GM12801 (cell line): ENCODE measurements at regions not wholly inside any gene's neighbourhood (a gene's known extent, or its start where the extent isn't known, plus 50 kb on each side); places are given as distances from the start of the nearest gene placed in this dataset.

ENCODE experiments used
- TF ChIP-seq, protein P1 (sequence below): IDR thresholded peaks from one replicate; pipeline ENCODE4 v1.5.1; 2011; ENCODE audit warnings: control low read depth; ENCODE audit not compliant: insufficient read length; ENCODE audit errors: extremely low read depth

DNA sequence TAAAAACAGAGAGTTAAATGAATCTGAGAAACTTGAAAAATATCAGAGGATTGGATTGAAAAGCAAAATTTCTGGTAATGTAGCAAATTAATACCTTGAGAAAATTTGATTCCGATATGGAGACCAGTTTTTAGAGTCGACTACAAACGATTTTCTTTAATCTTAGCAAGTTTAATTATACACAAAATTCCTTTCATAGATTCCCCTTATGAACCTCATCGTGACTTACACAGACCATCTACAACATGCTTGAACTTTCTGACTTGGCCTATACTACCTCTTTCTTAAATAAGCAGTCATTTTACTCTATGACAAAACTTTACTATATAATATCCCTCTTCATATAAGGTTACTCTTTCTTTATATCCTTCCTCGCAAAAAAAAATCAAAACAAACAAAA, 769.6 kb upstream of the CRIM1 start:
- TF ChIP-seq, protein P1, sequence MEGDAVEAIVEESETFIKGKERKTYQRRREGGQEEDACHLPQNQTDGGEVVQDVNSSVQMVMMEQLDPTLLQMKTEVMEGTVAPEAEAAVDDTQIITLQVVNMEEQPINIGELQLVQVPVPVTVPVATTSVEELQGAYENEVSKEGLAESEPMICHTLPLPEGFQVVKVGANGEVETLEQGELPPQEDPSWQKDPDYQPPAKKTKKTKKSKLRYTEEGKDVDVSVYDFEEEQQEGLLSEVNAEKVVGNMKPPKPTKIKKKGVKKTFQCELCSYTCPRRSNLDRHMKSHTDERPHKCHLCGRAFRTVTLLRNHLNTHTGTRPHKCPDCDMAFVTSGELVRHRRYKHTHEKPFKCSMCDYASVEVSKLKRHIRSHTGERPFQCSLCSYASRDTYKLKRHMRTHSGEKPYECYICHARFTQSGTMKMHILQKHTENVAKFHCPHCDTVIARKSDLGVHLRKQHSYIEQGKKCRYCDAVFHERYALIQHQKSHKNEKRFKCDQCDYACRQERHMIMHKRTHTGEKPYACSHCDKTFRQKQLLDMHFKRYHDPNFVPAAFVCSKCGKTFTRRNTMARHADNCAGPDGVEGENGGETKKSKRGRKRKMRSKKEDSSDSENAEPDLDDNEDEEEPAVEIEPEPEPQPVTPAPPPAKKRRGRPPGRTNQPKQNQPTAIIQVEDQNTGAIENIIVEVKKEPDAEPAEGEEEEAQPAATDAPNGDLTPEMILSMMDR, result no peak

DNA sequence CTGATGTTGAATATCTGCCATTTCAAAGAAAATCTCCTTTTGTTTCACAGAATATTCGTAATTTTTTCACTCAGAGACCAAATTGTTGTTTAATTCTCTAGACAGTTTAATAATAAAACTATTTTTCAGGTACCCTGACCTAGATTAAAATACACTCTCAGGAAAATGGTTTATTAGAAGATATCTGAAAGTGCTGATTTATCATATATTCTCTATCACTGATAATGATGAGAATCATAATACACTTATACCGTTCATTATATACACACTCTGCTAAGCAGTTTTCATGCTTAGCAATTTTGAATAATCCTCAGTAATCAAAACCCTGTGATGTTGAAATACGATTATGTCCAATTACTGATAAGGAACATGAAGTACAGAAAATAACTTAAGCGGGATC, 772.9 kb upstream of the CRIM1 start:
- TF ChIP-seq, protein P1, result no peak

DNA sequence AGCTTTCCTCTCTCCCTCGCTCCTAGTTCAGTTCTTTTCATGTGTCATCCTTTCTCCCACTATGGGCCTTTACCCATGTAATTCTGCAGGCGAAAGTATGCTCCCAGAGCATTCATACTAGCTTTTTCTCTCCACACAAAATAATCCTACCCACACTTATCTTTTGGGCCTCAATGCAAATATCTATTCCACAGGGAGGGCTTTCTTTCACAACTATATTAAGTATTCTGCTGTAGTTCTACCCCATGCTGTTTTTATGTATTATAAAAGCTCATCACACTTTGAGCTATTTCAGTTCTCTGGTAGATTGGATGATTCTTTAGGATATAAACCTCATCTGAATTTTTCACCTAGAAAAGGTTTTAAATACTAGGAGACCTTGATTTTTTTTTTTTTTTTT, 774.6 kb upstream of the CRIM1 start:
- TF ChIP-seq, protein P1, result no peak

DNA sequence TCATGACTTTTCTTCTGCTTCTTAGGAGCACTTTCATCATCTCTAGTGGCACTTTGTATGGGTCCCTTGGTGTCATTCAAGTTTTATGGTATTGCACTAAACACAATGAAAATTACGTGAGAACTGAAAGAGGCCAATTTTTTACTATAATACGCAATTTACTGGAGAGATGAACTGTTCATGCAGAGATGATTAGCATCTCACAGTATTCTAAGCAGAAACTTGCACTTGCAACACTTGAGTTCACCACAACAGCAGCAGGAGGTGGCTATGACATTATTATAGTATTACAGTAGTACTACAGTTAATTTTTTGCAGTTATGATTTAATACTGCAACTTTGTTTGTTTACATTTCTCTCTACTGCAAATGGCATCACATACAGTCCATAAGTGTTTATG, 793.1 kb upstream of the CRIM1 start:
- TF ChIP-seq, protein P1, result no peak

DNA sequence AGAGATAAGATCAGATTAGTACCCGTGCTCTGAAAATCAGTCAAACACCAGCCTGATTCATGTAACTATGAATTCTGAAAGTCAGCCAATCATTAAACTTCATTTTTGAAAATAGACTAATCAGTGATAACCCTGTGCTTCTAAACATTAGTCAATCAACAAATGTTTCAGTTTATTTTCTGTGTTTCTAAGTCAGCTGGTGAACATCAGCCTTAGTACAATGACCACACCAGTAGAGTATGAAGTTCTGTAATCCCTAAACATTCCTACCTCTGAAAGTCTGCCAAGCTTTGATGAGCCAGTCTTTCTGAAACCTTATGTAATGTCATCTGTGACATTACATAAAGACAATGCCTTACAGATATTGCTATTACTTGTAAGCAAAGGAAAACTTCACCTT, 807.4 kb upstream of the CRIM1 start:
- TF ChIP-seq, protein P1, result no peak

DNA sequence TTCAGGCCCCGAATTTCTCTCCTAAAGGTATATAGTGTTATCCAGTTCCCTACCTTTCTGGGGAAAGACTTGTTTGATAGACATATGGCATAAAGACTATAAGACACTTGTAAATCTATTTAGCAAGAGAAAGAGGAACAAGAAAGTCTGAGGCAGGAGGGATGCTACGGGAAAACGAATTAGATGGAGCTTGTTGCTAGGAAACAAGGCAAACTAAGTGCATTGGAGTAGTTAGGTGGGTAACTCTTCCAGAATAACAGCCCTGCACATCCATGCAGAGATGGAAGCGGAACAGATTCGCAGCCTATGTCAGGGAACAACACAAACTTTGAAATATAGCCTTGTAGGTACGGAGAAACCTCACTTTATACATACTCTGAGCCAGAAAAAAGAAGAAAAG, 810.3 kb upstream of the CRIM1 start:
- TF ChIP-seq, protein P1, result no peak

DNA sequence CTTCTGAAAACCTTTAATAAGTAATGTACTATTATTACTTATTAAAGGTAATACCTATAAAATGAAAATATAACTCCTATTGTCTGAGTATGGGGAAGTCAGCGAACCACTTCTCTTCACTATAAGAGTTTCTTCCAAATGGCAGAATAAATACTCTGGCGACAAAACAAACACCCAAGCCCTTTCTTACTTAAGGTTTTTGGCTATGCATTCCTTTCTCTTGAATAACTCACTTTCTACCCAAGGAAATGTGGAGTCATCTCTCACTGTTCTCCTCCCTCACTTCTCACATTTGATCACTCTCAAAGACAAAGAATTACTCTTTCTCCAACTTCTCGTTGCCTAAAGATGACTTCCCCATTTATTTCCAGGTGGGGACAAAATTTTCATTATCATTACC, 816.8 kb upstream of the CRIM1 start:
- TF ChIP-seq, protein P1, result no peak

DNA sequence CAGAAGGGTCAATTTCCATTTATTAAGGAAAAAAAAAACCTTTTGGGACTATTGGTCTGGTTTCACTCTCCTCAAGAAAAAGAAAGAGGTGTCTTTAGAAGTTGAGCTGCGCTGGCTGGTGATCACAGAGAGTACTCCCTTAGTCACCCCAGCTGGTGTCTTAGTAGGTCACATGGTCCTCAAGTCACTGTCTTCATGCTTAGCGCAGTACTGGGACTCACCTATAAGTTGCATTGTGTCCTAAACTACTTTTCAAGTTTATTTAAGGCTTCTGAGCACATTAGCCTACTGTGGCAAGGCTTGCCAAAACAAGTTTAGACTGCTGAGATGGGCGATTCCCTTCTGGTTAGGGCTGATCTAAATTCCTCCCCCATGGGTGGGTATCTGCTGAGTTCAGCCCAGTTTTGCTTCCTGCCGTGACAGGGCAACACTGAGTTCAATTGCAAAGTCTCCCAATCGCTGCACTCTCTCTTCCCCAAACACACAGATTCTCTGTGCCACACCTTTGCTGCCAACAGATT, 824.9 kb upstream of the CRIM1 start:
- TF ChIP-seq, protein P1, result no peak
